ENCODE measurements at regions not wholly inside any gene's neighbourhood (a gene's known extent, or its start where the extent isn't known, plus 50 kb on each side); places are given as distances from the start of the nearest gene placed in this dataset.
A peak's percentile ranks its signal among the peaks of the same experiment; 100 is the strongest.

DNA sequence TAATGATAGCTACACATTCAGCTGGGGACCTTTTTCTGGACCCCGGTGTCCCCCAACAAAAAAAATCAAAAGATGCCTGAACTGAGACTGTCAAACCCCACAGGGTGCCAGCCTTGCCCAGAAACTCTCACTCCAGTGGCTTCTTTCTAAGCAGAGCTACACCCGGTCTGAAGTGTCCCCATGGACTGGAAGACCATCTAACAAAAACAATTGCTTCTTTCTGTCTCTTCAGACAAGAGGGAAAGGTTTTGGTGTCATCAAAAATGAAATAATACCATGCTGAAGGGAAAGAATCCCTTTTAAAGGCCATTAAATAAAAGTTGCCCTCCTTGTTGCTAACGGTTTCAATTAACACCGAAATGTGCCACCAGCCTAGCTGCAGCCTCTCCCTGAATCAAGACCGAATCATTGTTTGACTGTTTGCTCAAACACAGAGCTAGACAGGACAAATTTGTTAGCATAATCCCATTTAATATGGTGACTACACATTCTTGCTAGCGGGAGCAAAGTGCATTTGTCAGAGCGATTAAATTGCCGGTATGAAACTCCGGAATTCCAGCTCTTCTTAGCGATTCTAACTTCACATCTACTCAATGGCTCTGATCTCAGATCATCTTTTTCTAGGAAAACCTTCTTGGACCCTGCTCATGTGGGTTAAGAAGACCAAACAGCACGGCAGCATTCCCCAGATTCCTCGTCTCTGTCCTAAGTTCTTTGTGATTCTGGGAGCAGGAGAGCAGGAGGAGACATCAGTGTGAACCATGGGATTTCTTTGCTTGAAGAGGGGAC is 397.5 kb upstream of the PRKCQ start:
- TF ChIP-seq EZH2phosphoT487 (IDR thresholded peaks at IDR 0.05; ENCODE audit: low read depth, severe bottlenecking, unreplicated experiment) (no peak), EZH2 (IDR thresholded peaks at IDR 0.05; ENCODE audit: borderline replicate concordance) (no peak)
- TF ChIP-seq, protein P1, sequence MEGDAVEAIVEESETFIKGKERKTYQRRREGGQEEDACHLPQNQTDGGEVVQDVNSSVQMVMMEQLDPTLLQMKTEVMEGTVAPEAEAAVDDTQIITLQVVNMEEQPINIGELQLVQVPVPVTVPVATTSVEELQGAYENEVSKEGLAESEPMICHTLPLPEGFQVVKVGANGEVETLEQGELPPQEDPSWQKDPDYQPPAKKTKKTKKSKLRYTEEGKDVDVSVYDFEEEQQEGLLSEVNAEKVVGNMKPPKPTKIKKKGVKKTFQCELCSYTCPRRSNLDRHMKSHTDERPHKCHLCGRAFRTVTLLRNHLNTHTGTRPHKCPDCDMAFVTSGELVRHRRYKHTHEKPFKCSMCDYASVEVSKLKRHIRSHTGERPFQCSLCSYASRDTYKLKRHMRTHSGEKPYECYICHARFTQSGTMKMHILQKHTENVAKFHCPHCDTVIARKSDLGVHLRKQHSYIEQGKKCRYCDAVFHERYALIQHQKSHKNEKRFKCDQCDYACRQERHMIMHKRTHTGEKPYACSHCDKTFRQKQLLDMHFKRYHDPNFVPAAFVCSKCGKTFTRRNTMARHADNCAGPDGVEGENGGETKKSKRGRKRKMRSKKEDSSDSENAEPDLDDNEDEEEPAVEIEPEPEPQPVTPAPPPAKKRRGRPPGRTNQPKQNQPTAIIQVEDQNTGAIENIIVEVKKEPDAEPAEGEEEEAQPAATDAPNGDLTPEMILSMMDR (IDR thresholded peaks at IDR 0.05; ENCODE audit: poor library complexity) = no peak
- no peak overlapping the region for H3K27ac ChIP-seq
- H2AFZ ChIP-seq = no peak overlapping the region
- peak; percentile 15 for DNase-seq (ENCODE audit: low spot score)
- 67% methylated on average over 12 of the region's 12 CpGs for WGBS (ENCODE audit: low lambda C conversion rate, missing lambda C conversion rate)
- H3K9me2 ChIP-seq (replicated peaks; ENCODE audit: insufficient read depth) = no peaks in the 10 kb centered on the region
- no peaks in the 10 kb centered on the region for H3K36me3 ChIP-seq (replicated peaks; ENCODE audit: insufficient read depth, low read depth)
- H3K79me2 ChIP-seq = no peaks in the 10 kb centered on the region
- no peaks in the 10 kb centered on the region for H4K20me1 ChIP-seq (ENCODE audit: insufficient read depth, poor library complexity, severe bottlenecking)
- no peaks in the 10 kb centered on the region for H3K4me1 ChIP-seq (ENCODE audit: insufficient read depth)
- no peak overlapping the region for H3K4me3 ChIP-seq
- no peaks in the 10 kb centered on the region for H3K9me3 ChIP-seq (ENCODE audit: low read depth)
- H3K4me2 ChIP-seq = peak overlapping the region; percentile 52
- H3K27me3 ChIP-seq = peaks cover 3% of the 10 kb centered on the region

DNA sequence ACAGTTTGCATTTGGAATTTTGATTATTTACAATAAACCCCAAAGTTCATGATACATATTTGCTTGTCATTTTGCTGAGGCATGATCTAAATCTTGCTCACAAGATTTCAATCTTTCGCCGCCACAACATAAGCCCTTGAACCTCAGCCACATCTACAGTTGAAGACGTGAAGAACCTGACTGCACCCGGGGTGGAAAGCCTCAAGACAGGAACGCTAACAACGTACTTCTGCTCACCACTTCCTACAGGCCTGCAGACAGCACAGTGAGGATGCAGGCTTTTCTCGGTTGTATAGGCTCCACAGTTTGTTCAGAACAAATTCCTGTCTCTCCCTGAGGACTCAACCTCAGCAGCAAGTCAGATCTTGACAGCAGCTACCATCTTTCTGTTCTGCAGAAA is 393.8 kb upstream of the PRKCQ start:
- no peak for DNase-seq (ENCODE audit: low spot score)
- no peaks in the 10 kb centered on the region for H3K79me2 ChIP-seq
- H2AFZ ChIP-seq = no peak overlapping the region
- no peaks in the 10 kb centered on the region for H3K27me3 ChIP-seq
- no peaks in the 10 kb centered on the region for H3K36me3 ChIP-seq (replicated peaks; ENCODE audit: insufficient read depth, low read depth)
- H3K4me3 ChIP-seq = no peak overlapping the region
- no peaks in the 10 kb centered on the region for H3K4me1 ChIP-seq (ENCODE audit: insufficient read depth)
- WGBS (ENCODE audit: low lambda C conversion rate, missing lambda C conversion rate) = 89% methylated on average over 7 of the region's 7 CpGs
- H3K9me2 ChIP-seq (replicated peaks; ENCODE audit: insufficient read depth) = no peaks in the 10 kb centered on the region
- H3K27ac ChIP-seq = no peak overlapping the region
- TF ChIP-seq EZH2phosphoT487 (IDR thresholded peaks at IDR 0.05; ENCODE audit: low read depth, severe bottlenecking, unreplicated experiment) = no peak
- TF ChIP-seq, protein P1 (IDR thresholded peaks at IDR 0.05; ENCODE audit: poor library complexity) = no peak
- no peak for TF ChIP-seq EZH2 (IDR thresholded peaks at IDR 0.05; ENCODE audit: borderline replicate concordance)
- H3K9me3 ChIP-seq (ENCODE audit: low read depth) = no peaks in the 10 kb centered on the region
- H4K20me1 ChIP-seq (ENCODE audit: insufficient read depth, poor library complexity, severe bottlenecking) = no peaks in the 10 kb centered on the region
- no peak overlapping the region for H3K4me2 ChIP-seq

DNA sequence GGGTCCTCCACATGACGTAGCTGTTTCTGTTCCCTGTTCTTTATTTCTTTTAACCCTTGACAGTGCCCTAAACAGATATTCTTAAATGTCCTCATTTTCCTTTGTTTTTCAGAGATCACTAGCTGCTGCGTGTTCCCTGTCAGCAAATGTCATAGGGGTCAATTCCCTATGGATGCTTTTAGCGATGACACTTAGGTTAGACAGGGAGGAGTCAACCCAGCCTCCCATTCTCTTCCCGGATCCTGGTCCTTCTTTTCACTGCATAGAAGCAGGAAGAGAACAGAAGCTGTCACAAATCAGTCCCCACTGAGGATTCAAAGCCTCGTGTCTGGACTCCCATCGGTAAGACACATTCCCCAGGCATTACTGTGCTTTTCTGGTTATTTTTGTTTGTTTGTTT is 392.1 kb upstream of the PRKCQ start:
- no peaks in the 10 kb centered on the region for H3K79me2 ChIP-seq
- TF ChIP-seq EZH2phosphoT487 (IDR thresholded peaks at IDR 0.05; ENCODE audit: low read depth, severe bottlenecking, unreplicated experiment) (no peak), EZH2 (IDR thresholded peaks at IDR 0.05; ENCODE audit: borderline replicate concordance) (no peak)
- TF ChIP-seq, protein P1 (IDR thresholded peaks at IDR 0.05; ENCODE audit: poor library complexity) = no peak
- no peaks in the 10 kb centered on the region for H3K27me3 ChIP-seq
- no peak overlapping the region for H3K27ac ChIP-seq
- no peak for DNase-seq (ENCODE audit: low spot score)
- no peaks in the 10 kb centered on the region for H3K36me3 ChIP-seq (replicated peaks; ENCODE audit: insufficient read depth, low read depth)
- no peaks in the 10 kb centered on the region for H3K9me2 ChIP-seq (replicated peaks; ENCODE audit: insufficient read depth)
- no peaks in the 10 kb centered on the region for H3K9me3 ChIP-seq (ENCODE audit: low read depth)
- H3K4me1 ChIP-seq (ENCODE audit: insufficient read depth) = no peaks in the 10 kb centered on the region
- H3K4me3 ChIP-seq = no peak overlapping the region
- H2AFZ ChIP-seq = no peak overlapping the region
- WGBS (ENCODE audit: low lambda C conversion rate, missing lambda C conversion rate) = 76% methylated on average over 6 of the region's 6 CpGs
- H4K20me1 ChIP-seq (ENCODE audit: insufficient read depth, poor library complexity, severe bottlenecking) = no peaks in the 10 kb centered on the region
- H3K4me2 ChIP-seq = no peak overlapping the region
